GM12892 (cell line): ENCODE measurements at regions not wholly inside any gene's neighbourhood (a gene's known extent, or its start where the extent isn't known, plus 50 kb on each side); places are given as distances from the start of the nearest gene placed in this dataset.

Experiments
- POLR2AphosphoS5 ChIP-seq: IDR thresholded peaks from 2 replicates; pipeline ENCODE4 v1.6.1; 2011; ENCODE audit warnings: low read depth, low read length, control low read depth
- TAF1 ChIP-seq: IDR thresholded peaks from 2 replicates; pipeline ENCODE4 v1.6.1; 2011; ENCODE audit warnings: low read depth, mild to moderate bottlenecking, control low read depth, low read length, borderline replicate concordance

GRCh38 chr3:152916753-152917279 is 81.9 kb downstream of the P2RY1 start:
- TF ChIP-seq POLR2AphosphoS5 (no peak), TAF1 (no peak)
